CMK (cell line): ENCODE measurements at regions not wholly inside any gene's neighbourhood (a gene's known extent, or its start where the extent isn't known, plus 50 kb on each side); places are given as distances from the start of the nearest gene placed in this dataset.
"Not testable (repeated sequence)": the region's sequence is repeated elsewhere in the genome, so short reads cannot be mapped to it uniquely, and the experiment has no call there.

ENCODE experiments used
- DNase-seq: peaks from one replicate; pipeline ENCODE4 v3.0.0-alpha.2; 2010; ENCODE audit warnings: low read depth

DNA sequence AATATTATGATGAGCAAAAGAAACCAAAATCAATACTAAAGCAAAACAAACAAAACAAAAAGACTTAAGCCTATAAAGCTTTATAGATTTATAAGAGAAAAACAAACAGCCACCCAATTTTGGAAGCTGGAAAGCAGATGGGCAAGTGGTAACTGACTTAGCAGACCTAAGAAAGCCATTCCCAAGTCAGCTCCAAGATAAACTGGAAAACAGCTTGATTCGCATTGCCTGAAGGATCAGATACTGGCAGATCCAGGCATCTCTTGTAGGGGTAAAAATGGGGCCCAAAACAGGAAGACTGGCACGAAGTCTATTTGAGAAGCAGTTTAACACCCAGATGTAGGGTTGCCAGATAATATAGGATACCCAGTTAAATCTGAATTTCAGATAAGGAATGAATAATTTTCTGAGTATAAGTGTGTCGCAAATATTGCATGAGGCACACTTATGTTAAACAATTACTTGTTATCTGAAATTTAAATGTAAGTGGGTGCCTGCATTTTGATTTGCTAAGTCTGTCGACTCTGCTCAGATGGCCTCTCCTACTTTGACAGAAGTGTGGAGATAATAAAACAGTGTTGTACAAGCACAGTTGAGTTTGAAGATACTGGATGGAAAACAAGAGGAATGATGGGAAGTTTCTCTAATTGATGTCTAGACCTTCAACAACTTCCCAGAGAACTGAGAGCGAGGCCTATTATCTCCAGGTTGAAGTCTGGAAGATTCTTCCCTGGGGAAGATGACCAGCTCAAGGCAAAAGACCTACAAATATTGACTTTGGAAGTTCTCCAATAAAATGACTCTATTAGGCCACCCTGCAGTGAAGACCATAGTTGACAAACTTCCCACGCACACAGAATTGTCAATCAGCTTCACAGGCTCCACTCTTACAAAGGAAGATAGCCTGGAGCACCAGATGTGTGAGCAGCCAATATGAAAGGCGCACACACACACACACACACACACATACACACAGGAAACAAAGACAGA lies 113.4 kb downstream of the FAM50B start:
- no peak for DNase-seq

DNA sequence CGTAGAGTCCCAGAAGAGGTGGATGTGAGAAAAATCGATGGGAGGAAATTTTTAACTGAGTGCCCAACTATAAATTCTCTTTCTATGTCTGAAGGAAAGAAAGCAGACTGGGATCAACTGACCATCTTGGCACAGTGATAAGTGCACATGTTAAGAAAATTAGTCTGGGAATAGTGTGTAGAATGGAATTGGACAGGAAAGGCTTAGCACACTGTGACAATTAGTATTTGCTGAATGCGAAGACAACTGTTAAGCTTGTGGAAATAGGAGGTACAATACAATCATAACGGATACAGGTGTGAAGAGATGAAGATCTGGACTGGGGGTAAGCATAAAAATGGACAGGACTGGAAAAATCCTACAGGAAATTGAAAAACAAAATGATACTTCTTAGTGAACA lies 114.3 kb downstream of the FAM50B start:
- no peak for DNase-seq

DNA sequence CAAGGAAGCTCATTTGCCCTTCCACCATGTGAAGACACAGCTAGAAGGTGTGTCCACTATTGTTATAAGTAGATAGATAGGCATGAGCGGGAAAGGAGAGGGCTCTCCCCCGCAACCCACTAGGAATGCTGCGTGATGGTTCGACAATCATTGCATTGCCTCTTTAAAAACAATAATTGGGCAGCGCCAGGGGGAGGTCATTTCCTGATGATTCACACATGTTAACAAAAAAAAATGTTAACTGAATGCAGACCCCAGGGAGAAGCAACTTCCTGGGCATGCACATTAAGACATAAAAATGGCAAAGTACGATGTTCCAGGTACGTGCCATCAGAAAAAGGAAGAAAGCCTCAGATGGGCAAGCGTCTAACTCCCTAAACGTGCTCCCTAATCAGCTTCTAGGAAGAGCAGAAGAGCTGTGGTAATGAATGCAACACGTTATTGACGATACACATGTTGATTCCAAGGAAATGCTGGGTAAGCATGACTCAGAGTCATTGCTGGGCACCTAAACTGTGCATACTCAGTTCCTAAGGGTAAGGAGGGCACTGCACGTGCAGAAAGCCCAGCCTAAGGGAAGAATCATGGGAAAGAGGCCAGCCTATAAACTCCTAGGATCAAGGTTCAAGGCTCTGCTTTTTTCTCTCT lies 113.7 kb downstream of the FAM217A start:
- no peak for DNase-seq

DNA sequence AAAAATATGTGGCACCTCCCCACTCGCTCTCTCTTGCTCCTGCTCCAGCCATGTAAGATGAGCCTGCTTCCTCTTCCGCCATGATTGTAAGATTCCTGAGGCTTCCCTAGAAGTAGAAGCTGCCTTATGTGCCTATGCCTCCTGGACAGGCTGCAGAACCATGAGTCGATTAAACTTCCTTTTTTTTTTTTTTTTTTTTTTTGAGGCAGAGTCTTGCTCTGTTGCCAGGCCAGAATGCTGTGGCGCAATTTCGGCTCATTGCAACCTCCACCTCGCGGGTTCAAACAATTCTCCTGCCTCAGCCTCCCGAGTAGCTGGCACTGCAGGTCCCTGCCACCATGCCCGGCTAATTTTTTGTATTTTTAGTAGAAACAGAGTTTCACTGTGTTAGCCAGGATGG lies 112.5 kb downstream of the FAM217A start:
- DNase-seq = no peak

DNA sequence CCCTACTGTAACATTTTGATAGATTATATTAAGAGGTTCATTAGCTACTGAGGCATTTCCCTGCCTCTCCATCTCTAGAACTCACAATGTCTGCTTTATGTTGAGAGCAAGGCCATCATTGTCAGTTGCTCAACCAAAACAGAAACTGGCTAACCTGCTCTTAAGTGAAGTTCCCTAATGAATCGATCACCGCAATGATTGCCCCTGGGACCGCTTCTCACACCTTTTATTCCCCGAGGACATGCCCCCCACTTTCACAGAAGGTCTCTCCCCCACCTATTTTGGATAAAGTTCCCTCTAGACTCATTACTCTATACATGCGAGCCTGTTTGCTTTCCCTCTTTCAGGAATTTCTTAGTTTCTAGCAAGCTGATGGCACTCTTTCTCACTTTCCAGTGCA lies 108.8 kb downstream of the FAM217A start:
- no peak for DNase-seq

DNA sequence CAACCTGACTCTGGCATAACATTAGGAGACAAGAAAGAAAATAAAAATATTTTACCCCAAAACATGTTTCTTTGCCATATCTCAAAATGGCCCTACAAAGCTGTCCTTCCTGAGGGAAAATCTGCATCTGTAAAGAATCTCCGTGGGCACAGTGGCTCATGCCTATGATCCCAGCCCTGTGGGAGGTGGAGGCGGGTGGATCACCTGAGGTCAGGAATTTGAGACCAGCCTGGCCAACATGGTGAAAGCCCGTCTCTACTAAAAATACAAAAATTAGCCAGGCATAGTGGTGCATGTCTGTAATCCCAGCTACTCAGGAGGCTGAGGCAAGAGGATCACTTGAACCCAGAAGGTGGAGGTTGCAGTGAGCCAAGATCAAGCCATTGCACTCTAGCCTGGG lies 105.8 kb downstream of the FAM217A start:
- DNase-seq = not testable (repeated sequence)

DNA sequence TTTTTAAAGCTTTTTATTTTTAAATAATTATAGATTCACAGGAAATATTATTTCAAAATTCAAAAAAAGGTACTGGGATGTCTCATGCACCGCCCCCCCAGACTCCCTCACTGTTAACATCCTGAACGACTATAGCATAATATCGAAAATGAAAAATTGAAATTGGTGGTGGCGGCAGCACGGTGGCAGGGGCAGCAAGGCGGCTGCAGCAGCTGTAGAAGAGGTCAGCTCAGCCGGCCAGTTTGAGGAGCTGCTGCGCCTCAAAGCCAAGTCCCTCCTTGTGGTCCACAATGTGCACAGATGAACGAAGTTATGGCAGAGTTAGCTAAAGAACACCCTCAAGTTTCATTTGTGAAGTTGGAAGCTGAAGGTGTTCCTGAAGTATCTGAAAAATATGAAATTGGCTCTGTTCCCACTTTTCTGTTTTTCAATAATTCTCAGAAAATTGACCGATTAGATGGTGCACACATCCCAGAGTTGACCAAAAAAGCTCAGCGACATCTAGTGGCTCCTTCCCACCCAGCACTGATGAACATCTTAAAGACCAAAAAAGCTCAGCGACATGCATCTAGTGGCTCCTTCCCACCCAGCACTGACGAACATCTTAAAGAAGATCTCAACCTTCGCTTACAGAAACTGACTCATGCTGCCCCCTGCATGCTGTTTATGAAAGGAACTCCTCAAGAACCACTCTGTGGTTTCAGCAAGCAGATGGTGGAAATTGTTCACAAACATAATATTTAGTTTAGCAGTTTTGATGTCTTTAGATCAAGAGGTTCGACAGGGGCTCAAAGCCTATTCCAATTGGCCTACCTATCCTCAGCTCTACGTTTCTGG lies 100.8 kb downstream of the FAM217A start:
- peak; percentile 21 for DNase-seq

DNA sequence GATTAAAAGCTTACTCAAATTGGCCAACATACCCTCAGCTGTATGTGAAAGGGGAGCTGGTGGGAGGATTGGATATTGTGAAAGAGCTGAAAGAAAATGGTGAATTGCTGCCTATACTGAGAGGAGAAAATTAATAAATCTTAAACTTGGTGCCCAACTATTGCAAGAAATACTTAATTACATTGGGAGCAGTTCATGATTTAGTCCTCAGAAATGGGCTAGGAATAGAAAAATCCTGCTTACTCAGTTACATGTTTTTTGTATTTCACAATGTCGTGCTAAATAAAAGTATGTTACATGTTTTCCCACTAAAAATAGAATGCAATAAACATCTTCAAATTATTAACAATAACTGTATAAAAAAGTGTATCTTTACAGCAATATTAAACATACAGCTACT lies 100.0 kb downstream of the FAM217A start:
- not testable (repeated sequence) for DNase-seq

DNA sequence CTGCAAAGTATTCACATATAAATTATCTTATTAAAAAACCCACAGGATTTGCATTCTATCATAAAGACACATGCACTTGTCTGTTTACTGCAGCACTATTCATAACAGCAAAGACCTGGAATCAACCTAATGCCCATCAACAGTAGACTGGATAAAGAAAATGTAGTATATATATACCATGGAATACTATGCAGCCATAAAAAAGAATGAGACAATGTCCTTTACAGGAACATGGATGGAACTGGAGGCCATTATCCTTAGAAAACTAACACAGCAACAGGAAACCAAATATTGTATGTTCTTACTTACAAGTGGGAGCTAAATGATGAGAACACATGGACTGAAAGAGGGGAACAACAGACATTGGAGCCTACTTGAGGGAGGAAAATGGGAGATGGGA lies 97.0 kb downstream of the FAM217A start:
- DNase-seq = no peak

DNA sequence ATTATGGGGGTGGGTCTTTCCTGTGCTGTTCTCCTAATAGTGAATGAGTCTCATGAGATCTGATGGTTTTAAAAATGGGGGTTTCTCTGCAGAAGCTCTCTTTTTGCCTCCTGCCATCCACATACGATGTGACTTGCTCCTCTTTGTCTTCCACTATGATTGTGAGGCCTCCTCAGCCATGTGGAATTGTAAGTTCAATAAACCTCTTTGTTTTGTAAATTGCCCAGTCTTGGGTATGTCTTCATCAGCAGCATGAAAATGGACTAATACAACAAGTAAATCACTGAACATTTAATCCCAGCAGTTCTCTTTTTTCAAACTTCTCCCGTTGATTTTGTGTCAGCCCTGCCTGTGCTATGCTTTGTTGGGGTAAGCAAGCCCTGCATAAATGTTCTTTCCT lies 95.2 kb downstream of the FAM217A start:
- no peak for DNase-seq

DNA sequence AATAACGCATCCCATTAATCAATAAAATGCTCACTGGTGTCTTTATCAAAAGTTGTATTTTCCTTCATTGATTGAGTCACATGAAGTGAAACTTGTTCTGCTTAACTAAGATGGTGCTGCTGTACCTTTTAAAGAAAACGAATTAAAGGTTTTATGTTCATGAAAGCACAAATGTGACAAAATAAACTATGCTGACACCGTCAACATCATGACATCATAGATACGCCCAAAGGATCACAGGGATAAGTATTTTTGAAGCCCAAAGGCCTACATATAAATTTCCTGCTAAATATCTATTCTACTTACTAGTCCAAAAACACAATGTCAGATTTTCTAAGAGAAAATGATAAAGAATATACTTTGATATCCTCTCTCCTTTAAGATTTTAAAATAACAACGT lies 94.4 kb downstream of the FAM217A start:
- no peak for DNase-seq

DNA sequence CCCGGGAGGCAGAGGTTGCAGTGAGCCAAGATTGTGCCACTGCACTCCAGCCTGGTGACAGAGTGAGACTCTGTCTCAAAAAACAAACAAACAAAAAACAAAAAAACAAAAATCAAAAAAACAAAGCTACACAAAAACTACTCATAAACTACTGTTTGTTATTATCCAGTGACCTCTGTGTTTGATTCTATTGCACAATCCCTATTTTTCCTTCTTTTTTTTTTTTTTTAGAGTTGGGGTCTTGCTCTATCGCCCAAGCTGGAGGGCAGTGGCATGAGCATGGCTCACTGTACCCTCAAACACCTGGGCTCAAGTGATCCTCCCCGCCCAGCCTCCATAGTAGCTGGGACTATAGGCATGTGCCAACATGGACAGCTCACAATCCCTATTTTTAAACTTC lies 92.7 kb downstream of the FAM217A start:
- DNase-seq = no peak

DNA sequence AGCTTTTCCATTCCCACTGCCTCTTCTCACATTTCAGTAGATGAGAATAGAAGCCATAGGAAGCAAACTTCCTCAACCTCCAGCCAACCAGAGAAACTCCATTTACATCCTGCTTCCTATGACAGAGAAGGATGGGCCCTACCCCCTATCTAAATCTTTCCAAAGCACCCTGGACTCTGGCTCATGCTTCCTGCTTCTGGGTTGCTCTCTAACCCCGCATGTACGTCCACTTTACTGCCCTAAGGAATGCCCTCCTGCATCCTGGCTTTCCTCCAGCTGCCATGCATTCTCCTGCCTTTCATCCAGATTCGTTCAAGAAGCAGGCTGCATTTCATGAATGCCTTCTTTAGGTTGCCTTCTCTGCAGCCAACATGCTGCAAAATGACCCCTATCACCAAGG lies 91.9 kb downstream of the FAM217A start:
- DNase-seq = no peak

DNA sequence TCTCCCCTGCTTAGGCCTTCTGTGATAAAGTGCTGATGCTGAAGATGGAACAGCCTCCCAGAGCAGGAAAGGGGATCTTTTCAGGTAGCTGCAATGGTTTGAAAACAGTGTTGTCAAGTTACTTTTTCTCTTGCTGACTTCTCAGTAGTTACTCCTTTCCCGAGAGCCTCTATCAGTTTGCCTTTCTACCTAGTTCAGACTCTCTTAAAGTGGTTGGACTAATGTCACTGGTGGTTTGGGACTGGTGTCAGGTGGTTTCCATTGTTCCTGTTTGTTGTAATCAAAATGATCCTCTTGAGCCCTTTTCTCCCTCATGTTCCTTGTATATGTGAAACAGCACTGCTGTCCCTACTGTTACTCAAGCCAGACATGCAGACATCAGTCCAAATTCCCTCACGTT lies 91.4 kb downstream of the FAM217A start:
- DNase-seq = no peak

DNA sequence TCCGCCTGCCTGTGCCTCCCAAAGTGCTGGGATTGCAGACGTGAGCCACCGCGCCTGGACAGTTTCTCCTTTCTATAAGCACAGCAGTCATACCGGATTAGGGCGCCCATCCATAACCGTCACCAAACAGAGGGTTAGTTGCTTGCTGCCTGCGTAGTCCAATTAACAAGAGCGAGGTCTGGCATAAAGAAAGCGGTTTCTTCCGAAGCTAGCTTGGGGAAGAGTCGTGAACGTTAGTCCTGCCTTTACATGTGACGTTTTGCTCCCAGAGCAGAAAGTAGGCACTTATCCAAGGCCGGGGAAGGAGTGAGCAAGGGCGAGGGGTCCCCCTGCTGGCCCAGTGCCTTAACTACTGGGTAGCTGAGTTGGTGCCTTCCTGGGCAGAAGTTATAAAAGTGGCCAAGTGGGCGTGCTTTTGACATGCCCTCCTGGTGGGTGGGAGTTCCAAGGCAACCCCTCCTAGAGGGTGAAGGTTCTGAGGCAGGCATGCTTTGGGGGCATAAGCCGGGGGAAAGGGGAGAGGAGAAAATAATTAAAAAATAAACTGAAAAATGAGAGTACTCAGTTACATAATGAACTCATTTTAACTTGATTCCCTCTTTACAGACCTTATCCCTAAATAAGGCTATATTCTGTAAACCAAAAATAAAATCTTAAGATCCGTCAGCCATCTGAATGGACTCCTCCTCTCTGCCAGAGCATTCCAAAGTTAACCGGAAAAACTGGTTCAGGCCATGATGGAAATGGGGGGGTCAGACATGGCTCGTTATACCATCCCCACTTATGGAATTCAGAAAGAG lies 88.0 kb downstream of the FAM217A start:
- DNase-seq = peak; percentile 36

DNA sequence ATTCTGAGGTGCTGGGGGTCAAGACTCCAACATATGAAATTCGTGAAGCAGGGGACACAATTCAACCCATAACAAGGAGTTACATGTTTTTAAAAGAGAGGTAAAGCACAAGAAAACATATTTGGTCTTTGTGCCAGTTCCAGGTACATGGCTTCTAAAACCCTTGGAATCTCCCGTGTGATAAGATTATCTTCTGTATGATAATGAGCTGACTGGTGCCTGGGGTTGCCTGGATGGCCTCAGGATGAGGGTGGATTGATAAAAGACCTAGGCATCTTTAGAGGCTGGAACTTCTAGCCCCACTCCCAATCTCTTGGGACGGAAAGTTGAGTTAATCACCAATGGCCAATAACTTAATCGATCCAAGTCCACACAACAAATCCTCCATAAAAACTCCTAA lies 87.0 kb downstream of the FAM217A start:
- no peak for DNase-seq

DNA sequence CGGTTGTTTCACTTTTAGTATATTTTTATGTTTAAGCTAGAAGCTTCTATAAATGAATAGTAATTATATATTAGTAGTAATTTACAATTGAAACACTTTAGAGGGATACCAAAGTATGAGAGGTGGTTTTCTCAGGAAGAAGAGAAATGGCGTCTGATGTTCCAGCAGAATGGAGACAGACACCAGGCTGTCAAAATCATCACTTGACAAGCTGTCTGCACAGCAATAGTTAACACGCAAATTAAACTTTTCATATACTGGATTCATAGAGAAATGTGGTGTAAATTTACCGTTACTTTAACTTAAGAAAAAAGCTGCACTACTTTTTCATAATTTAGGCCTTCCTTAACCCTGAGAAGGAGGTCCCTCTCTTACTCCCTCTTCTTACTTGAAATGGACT lies 82.6 kb downstream of the FAM217A start:
- no peak for DNase-seq

DNA sequence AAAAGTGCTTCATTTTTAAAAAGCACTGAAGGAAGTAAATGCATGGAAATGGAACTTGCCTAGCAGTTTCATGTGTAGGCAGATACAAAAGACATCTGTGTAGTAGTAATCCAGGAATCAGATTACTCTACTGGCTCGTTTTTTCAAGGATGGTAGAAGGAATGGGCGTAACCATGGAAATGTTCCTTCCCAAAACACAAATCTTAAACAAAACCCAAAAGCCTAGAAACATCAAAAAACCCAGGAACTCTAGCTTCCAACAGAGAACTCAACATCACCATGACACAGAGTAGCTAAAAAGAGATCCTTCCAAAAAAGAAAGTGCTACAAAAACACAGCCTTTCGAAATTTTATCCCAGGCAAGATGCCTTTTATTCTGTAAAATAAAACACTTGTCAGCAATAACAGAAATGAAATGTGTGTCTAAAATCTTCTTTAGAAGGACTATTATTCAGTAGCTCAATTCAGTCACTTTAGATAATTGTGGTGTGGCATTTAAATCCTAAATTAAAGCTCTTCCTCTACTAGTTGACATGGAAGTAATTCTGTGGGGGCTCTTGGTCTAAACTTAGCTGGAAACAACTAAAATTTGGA lies 81.7 kb downstream of the FAM217A start:
- no peak for DNase-seq

DNA sequence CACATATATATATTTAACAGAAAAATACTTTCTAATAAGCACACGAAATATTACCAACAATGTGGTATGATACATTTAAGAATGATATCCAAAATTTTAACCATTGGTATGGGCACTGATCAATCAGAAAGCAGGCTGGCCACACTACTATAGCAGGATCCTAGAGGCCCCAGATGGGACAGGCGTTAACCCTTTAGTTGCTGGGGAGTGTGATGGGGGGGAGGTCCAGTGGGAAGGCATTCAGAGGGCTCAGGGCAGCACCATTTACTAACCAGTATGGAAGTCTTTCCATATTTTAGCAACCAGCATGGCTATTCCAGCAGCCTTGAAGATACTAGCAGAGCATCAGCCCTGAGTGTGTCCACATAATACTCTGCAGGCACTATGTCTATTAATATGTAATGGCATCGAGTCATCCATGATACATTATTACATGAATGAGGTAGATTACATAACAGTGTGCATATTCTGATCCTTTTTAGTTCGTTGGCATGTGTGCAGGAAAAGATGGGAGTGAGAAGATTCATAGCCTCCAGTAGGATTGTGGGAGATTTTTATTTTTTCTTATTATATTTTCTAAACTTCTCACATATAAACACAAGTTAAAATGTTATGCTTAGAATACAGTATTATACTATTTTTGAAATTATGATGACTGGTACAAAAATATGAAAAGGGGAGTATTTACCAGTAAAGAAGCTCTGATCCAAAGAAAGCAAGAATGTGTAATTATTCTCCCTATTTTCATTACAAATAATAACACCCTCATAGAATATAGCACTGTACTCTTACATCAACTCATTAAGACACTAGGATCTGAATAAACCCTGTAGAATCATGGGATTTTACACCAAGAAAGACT lies 78.9 kb downstream of the FAM217A start:
- no peak for DNase-seq

DNA sequence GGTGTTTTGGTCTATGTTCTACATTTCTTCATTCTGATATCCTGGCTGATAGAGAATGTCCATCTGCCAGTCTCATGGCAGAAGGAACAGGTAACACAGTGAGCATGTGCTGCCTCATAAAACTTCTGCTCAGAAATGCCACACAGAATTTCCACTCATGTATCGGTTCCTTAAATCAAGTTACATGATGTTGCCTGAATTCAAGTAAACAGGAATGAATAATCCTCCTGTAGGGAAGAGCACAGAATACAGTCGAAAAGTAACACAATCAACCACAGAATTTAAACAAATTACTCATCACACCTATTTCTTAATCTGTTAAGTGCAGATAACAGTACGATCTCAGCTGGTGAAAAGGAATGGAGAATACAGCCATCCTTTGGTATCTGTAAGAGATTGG lies 74.7 kb downstream of the FAM217A start:
- DNase-seq = no peak
